Neuronal stem cell (in vitro differentiated cells): ENCODE measurements at regions not wholly inside any gene's neighbourhood (a gene's known extent, or its start where the extent isn't known, plus 50 kb on each side); places are given as distances from the start of the nearest gene placed in this dataset.

Source experiments
- DNase-seq: peaks from one replicate; pipeline ENCODE4 v3.0.0-alpha.2; 2013; ENCODE audit warnings: low spot score
- H2AFZ ChIP-seq: one replicate; pipeline ENCODE4 v1.6.1; 2013; ENCODE audit warnings: mild to moderate bottlenecking, low read length, inconsistent platforms
- H2AK5ac ChIP-seq: 2 replicates; pipeline ENCODE4 v1.6.1; 2013; ENCODE audit warnings: low read depth, mild to moderate bottlenecking, inconsistent platforms, low read length, moderate library complexity, mixed read lengths
- H2BK120ac ChIP-seq: 2 replicates; pipeline ENCODE4 v1.6.1; 2013; ENCODE audit warnings: low read depth, mild to moderate bottlenecking, inconsistent platforms, low read length, moderate library complexity, mixed read lengths
- H2BK12ac ChIP-seq: one replicate; pipeline ENCODE4 v1.6.1; 2013; ENCODE audit warnings: low read length, inconsistent platforms
- H2BK15ac ChIP-seq: 2 replicates; pipeline ENCODE4 v1.6.1; 2013; ENCODE audit warnings: mild to moderate bottlenecking, low read length, inconsistent platforms, mixed read lengths
- H2BK5ac ChIP-seq: one replicate; pipeline ENCODE4 v1.6.1; 2013; ENCODE audit warnings: inconsistent platforms, mild to moderate bottlenecking, low read length, moderate library complexity
- H3K14ac ChIP-seq: one replicate; pipeline ENCODE4 v1.6.1; 2013; ENCODE audit warnings: low read length, inconsistent platforms
- H3K18ac ChIP-seq: 2 replicates; pipeline ENCODE4 v1.6.1; 2013; ENCODE audit warnings: low read length, inconsistent platforms
- H3K23ac ChIP-seq: 2 replicates; pipeline ENCODE4 v1.6.1; 2013; ENCODE audit warnings: low read depth, mild to moderate bottlenecking, mixed read lengths, low read length, inconsistent platforms; ENCODE audit not compliant: poor library complexity
- H3K27ac ChIP-seq: replicated peaks from 3 replicates; pipeline ENCODE4 v1.5.1; 2013; ENCODE audit warnings: low read length, inconsistent platforms
- H3K27me3 ChIP-seq, 3 experiments: 2 replicates each; pipeline ENCODE4 v1.6.1; 2013; ENCODE audit warnings: low read length in 3 of 3, mild to moderate bottlenecking in 2 of 3, inconsistent platforms in 1 of 3, low read depth in 1 of 3, mixed read lengths in 1 of 3, moderate library complexity in 1 of 3; ENCODE audit not compliant: control insufficient read depth in 3 of 3, insufficient read depth in 3 of 3
- H3K36me3 ChIP-seq, 2 donors: replicated peaks in 1 of 2; 2 replicates each; pipeline ENCODE4 v1.6.1; 2013; ENCODE audit warnings: low read length in 2 of 2; ENCODE audit not compliant: control insufficient read depth in 2 of 2, insufficient read depth in 2 of 2
- H3K4ac ChIP-seq: 2 replicates; pipeline ENCODE4 v1.6.1; 2013; ENCODE audit warnings: inconsistent platforms, mild to moderate bottlenecking, low read length, moderate library complexity
- H3K4me1 ChIP-seq, 2 donors: 1 replicate in 1 of 2; 2 replicates in 1 of 2; pipeline ENCODE4 v1.6.1; 2013; ENCODE audit warnings: low read length in 2 of 2, low read depth in 1 of 2; ENCODE audit not compliant: control insufficient read depth in 2 of 2, insufficient read depth in 1 of 2
- H3K4me2 ChIP-seq: one replicate; pipeline ENCODE4 v1.6.1; 2013; ENCODE audit warnings: mild to moderate bottlenecking, low read length, inconsistent platforms; ENCODE audit not compliant: insufficient read depth, poor library complexity, severe bottlenecking
- H3K4me3 ChIP-seq, 2 donors: 2 replicates each; pipeline ENCODE4 v1.5.1; 2013; ENCODE audit warnings: low read length in 2 of 2, mild to moderate bottlenecking in 2 of 2, inconsistent platforms in 1 of 2, moderate library complexity in 1 of 2
- H3K79me1 ChIP-seq: one replicate; pipeline ENCODE4 v1.6.1; 2013; ENCODE audit warnings: low read depth, mild to moderate bottlenecking, inconsistent platforms, low read length, moderate library complexity
- H3K9ac ChIP-seq: one replicate; pipeline ENCODE4 v1.6.1; 2013; ENCODE audit warnings: mild to moderate bottlenecking, low read depth, low read length, inconsistent platforms; ENCODE audit not compliant: poor library complexity
- H3K9me3 ChIP-seq, 2 donors: replicated peaks in 1 of 2; 2 replicates each; pipeline versions ENCODE3 to v1.6.1; 2013; ENCODE audit warnings: low read length in 2 of 2, mild to moderate bottlenecking in 2 of 2, inconsistent platforms in 1 of 2, low read depth in 1 of 2, mixed read lengths in 1 of 2, moderate library complexity in 1 of 2; ENCODE audit not compliant: control insufficient read depth in 2 of 2, insufficient read depth in 1 of 2
- H4K8ac ChIP-seq: one replicate; pipeline ENCODE4 v1.6.1; 2013; ENCODE audit warnings: low read depth, mild to moderate bottlenecking, inconsistent platforms, low read length, moderate library complexity
- H4K91ac ChIP-seq: one replicate; pipeline ENCODE4 v1.6.1; 2013; ENCODE audit warnings: low read length, low read depth, mild to moderate bottlenecking, inconsistent platforms; ENCODE audit not compliant: poor library complexity
- WGBS, 2 donors: extraction: QIAGEN DNeasy Blood & Tissue Kit; methylation state at CpG; one replicate each; pipeline ENCODE4 v1.1.7; 2013; ENCODE audit warnings: missing lambda C conversion rate in 2 of 2, mixed read lengths in 1 of 2; ENCODE audit not compliant: insufficient read length in 2 of 2, insufficient replicate concordance in 1 of 2; ENCODE audit errors: extremely low coverage in 2 of 2; 5-methylcytosine and 5-hydroxymethylcytosine counted together

- WGBS, 2 donors: no CpG with 5 or more reads among the region's 3 CpGs
- H3K4me3 ChIP-seq: no peak overlapping the region
- no peaks in the 10 kb centered on the region for H3K36me3 ChIP-seq
- H3K27me3 ChIP-seq: no peaks in the 10 kb centered on the region
- no peak overlapping the region for H3K4ac ChIP-seq
- H3K79me1 ChIP-seq: no peaks in the 10 kb centered on the region
- H3K23ac ChIP-seq: no peak overlapping the region
- no peak overlapping the region for H2BK120ac ChIP-seq
- no peak overlapping the region for H3K27ac ChIP-seq
- H2AFZ ChIP-seq: peak overlapping the region; percentile 43
- no peaks in the 10 kb centered on the region for H3K4me1 ChIP-seq
- no peak overlapping the region for H4K8ac ChIP-seq
- no peak overlapping the region for H4K91ac ChIP-seq
- no peak overlapping the region for H2BK5ac ChIP-seq
- H2BK15ac ChIP-seq: no peak overlapping the region
- H3K9ac ChIP-seq: no peak overlapping the region
- no peak overlapping the region for H2BK12ac ChIP-seq
- no peak overlapping the region for H3K18ac ChIP-seq
- no peaks in the 10 kb centered on the region for H3K9me3 ChIP-seq
- no peak overlapping the region for H2AK5ac ChIP-seq
- H3K14ac ChIP-seq: no peak overlapping the region
- H3K4me2 ChIP-seq: no peak overlapping the region
- DNase-seq: no peak
Observed at GRCh38 chr3:168968609-168969008, 694.9 kb downstream of the MECOM start.

DNA sequence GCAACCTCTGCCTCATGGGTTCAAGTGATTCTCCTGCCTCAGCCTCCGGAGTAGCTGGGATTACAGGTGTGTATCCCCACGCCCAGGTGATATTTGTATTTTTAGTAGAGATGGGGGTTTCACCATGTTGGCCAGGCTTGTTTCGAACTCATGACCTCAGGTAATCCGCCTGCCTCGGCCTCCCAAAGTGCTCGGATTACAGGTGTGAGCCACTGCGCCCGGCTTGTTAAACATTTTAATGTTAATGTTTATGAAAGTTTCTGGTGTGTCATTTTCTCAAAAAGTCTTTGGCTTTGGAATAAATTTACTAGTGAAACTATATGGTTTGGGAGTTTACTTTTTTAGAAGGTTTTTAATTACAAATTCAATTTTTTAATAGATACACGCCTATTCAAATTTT is 698.8 kb downstream of the MECOM start:
- Histone ChIP-seq H3K14ac (no peak overlapping the region), H3K4me3 (no peak overlapping the region), H2BK12ac (no peak overlapping the region), H3K79me1 (no peaks in the 10 kb centered on the region), H3K4me1 (no peaks in the 10 kb centered on the region), H2BK5ac (no peak overlapping the region), H2BK120ac (no peak overlapping the region), H3K27me3 (no peaks in the 10 kb centered on the region), H3K9ac (no peak overlapping the region), H2BK15ac (no peak overlapping the region), H3K4me2 (no peak overlapping the region), H2AFZ (no peak overlapping the region), H3K9me3 (no peaks in the 10 kb centered on the region), H3K18ac (no peak overlapping the region), H4K8ac (no peak overlapping the region), H3K27ac (no peak overlapping the region), H2AK5ac (no peak overlapping the region), H3K4ac (no peak overlapping the region), H4K91ac (no peak overlapping the region), H3K36me3 (no peaks in the 10 kb centered on the region), H3K23ac (no peak overlapping the region)
- no CpG with 5 or more reads among the region's 9 CpGs for WGBS, 2 donors
- no peak for DNase-seq

DNA sequence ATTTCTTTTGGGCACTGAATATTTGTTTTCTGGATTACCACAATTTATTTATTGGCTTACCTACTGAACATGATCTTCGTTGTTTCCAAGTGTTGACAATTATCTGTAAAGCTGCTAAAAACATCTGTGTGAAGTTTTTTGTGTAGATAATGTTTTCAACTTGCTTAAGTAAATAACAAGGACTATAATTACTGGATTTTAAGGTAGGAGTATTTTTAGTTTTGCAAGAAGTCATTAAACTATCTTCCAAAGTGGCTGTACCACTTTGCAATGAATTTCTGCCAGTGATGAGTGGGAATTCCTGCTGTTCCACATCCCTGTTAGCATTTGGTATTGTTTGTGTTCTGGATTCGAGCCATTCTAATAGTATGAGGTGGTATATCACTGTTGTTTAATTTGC is 702.2 kb downstream of the MECOM start:
- H4K91ac ChIP-seq: no peak overlapping the region
- no peak overlapping the region for H2BK5ac ChIP-seq
- no peak overlapping the region for H2AFZ ChIP-seq
- H3K36me3 ChIP-seq: no peaks in the 10 kb centered on the region
- no peak overlapping the region for H3K9ac ChIP-seq
- H3K9me3 ChIP-seq: no peaks in the 10 kb centered on the region
- H3K79me1 ChIP-seq: no peaks in the 10 kb centered on the region
- no peak overlapping the region for H3K4me2 ChIP-seq
- no peak for DNase-seq
- no peak overlapping the region for H2BK15ac ChIP-seq
- H3K27ac ChIP-seq: no peak overlapping the region
- H4K8ac ChIP-seq: no peak overlapping the region
- H3K23ac ChIP-seq: no peak overlapping the region
- H3K14ac ChIP-seq: no peak overlapping the region
- H3K4me3 ChIP-seq: no peak overlapping the region
- no peaks in the 10 kb centered on the region for H3K27me3 ChIP-seq
- H3K4ac ChIP-seq: no peak overlapping the region
- H2AK5ac ChIP-seq: no peak overlapping the region
- H3K18ac ChIP-seq: no peak overlapping the region
- no peak overlapping the region for H2BK120ac ChIP-seq
- H2BK12ac ChIP-seq: no peak overlapping the region
- WGBS, 2 donors: no CpG with 5 or more reads among the region's 2 CpGs
- no peaks in the 10 kb centered on the region for H3K4me1 ChIP-seq

- Histone ChIP-seq H3K4me1 (no peaks in the 10 kb centered on the region), H3K23ac (no peak overlapping the region), H2BK5ac (no peak overlapping the region), H3K14ac (no peak overlapping the region), H3K27me3 (no peaks in the 10 kb centered on the region), H3K18ac (no peak overlapping the region), H2BK120ac (no peak overlapping the region), H3K9ac (no peak overlapping the region), H3K27ac (no peak overlapping the region), H3K4me3 (no peak overlapping the region), H2AFZ (no peak overlapping the region), H3K4ac (no peak overlapping the region), H3K79me1 (no peaks in the 10 kb centered on the region), H4K8ac (no peak overlapping the region), H4K91ac (no peak overlapping the region), H3K36me3 (no peaks in the 10 kb centered on the region), H3K9me3 (no peaks in the 10 kb centered on the region), H2AK5ac (no peak overlapping the region), H2BK12ac (no peak overlapping the region), H3K4me2 (no peak overlapping the region), H2BK15ac (no peak overlapping the region)
- no peak for DNase-seq
- WGBS, 2 donors: no CpG with 5 or more reads among the region's 3 CpGs
Observed at GRCh38 chr3:168959731-168960130, 703.8 kb downstream of the MECOM start.
